DND-41 (cell line): ENCODE measurements at regions not wholly inside any gene's neighbourhood (a gene's known extent, or its start where the extent isn't known, plus 50 kb on each side); places are given as distances from the start of the nearest gene placed in this dataset.

Experiments
- CTCF ChIP-seq: IDR thresholded peaks from 2 replicates; pipeline ENCODE4 v1.5.1; 2012; ENCODE audit warnings: borderline replicate concordance, low read length, moderate library complexity, mild to moderate bottlenecking; ENCODE audit not compliant: poor library complexity, severe bottlenecking; ENCODE audit errors: extremely low read depth
- EZH2 ChIP-seq: IDR thresholded peaks from 3 replicates; pipeline ENCODE4 v1.6.1; 2012; ENCODE audit warnings: borderline replicate concordance, low read depth, mild to moderate bottlenecking, moderate library complexity, low read length, inconsistent platforms; ENCODE audit not compliant: severe bottlenecking

DNA sequence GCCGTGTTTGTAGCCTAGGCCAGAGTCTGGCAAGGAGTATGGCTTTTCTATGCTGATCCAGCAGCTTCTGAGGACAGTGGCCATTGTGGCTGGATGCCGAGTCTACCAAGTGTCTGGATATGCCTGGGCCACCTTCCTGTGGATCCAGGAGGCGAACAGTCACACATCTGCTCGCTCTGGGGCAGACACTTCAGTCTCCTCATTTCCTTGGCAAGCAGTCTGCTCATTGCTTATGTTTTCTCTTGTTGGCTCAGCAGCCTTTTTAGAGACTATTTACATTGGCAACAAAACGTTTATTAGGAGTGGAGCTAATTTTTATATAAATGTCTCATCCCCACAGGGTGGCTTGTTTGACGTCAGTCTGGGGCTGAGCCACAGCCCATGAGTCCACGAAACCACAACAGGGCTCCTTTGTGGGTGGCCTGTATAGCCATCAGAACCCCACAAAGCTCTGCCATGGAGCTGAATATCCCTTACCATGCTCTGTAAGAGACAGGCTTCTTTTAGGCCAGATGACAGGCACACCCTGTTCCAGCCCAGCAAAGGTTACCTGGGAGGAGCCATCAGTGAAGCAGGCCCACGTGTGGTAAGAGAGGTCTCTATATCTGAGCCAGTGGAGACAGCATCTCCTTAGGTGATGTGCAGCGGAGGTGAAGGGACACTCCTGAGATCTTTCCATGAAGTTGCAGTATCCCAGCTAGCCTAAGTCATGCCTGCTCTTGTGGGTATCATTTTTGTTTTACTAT, 221.7 kb downstream of the DIRAS2 start:
- TF ChIP-seq EZH2 = no peak
- TF ChIP-seq CTCF = no peak
